Keratinocyte (primary cell): ENCODE measurements at regions not wholly inside any gene's neighbourhood (a gene's known extent, or its start where the extent isn't known, plus 50 kb on each side); places are given as distances from the start of the nearest gene placed in this dataset.

Source experiments
- DNase-seq: peaks from one replicate; pipeline ENCODE4 v3.0.0-alpha.2; 2011; ENCODE audit warnings: low read depth, missing footprints, low spot score
- FAIRE-seq: peaks from 2 replicates; lab custom pipeline; 2011; peaks lifted over from hg19 to GRCh38; lab: Jason Lieb, UNC
- H2AFZ ChIP-seq: 2 replicates; pipeline ENCODE4 v1.6.0; 2012; ENCODE audit warnings: low read length, control low read depth, inconsistent platforms; ENCODE audit not compliant: control insufficient read depth
- H3K27ac ChIP-seq: 2 replicates; pipeline ENCODE4 v1.5.1; 2011; ENCODE audit warnings: low read length; ENCODE audit not compliant: control insufficient read depth, insufficient read depth
- H3K27me3 ChIP-seq: 3 replicates; pipeline ENCODE4 v1.6.0; 2011; ENCODE audit warnings: low read length; ENCODE audit not compliant: control insufficient read depth, insufficient read depth; ENCODE audit errors: extremely low read depth
- H3K36me3 ChIP-seq, 2 experiments: 2 replicates in 1 of 2; 3 replicates in 1 of 2; pipeline ENCODE4 v1.5.1; 2011; ENCODE audit warnings: low read length in 2 of 2, mild to moderate bottlenecking in 1 of 2; ENCODE audit not compliant: control insufficient read depth in 2 of 2, insufficient read depth in 2 of 2; ENCODE audit errors: extremely low read depth in 1 of 2
- H3K4me1 ChIP-seq: 3 replicates; pipeline ENCODE4 v1.5.1; 2011; ENCODE audit warnings: low read length; ENCODE audit not compliant: control insufficient read depth, insufficient read depth; ENCODE audit errors: extremely low read depth
- H3K4me2 ChIP-seq: 3 replicates; pipeline ENCODE4 v1.6.0; 2011; ENCODE audit warnings: low read depth, low read length; ENCODE audit not compliant: control insufficient read depth, insufficient read depth; ENCODE audit errors: extremely low read depth
- H3K4me3 ChIP-seq, 3 experiments: fragments of 200-600 bp in 1 of 3; sonication (generic) in 1 of 3; 2 replicates in 2 of 3; 3 replicates in 1 of 3; pipeline ENCODE4 v1.5.1; 2011 to 2016; ENCODE audit warnings: low read length in 3 of 3, mild to moderate bottlenecking in 3 of 3, control low read depth in 2 of 3, inconsistent platforms in 1 of 3, low read depth in 1 of 3, mixed read lengths in 1 of 3, mixed run types in 1 of 3, moderate library complexity in 1 of 3; ENCODE audit not compliant: control insufficient read depth in 2 of 3, insufficient read depth in 2 of 3; ENCODE audit errors: extremely low read depth in 1 of 3
- H3K79me2 ChIP-seq: 2 replicates; pipeline ENCODE4 v1.6.0; 2012; ENCODE audit warnings: low read length; ENCODE audit not compliant: control insufficient read depth, insufficient read depth
- H3K9ac ChIP-seq: 3 replicates; pipeline ENCODE4 v1.6.0; 2011; ENCODE audit warnings: low read length; ENCODE audit not compliant: control insufficient read depth, insufficient read depth; ENCODE audit errors: extremely low read depth
- H3K9me1 ChIP-seq: 3 replicates; pipeline ENCODE4 v1.6.0; 2011; ENCODE audit warnings: low read length; ENCODE audit not compliant: control insufficient read depth, insufficient read depth; ENCODE audit errors: extremely low read depth
- H3K9me3 ChIP-seq: 2 replicates; pipeline ENCODE4 v1.5.1; 2012; ENCODE audit warnings: low read depth, low read length; ENCODE audit not compliant: control insufficient read depth
- H4K20me1 ChIP-seq: 3 replicates; pipeline ENCODE4 v1.6.0; 2011; ENCODE audit warnings: low read length; ENCODE audit not compliant: control insufficient read depth, insufficient read depth; ENCODE audit errors: extremely low read depth
- CTCF ChIP-seq, 3 experiments: IDR thresholded peaks in 1 of 3; conservative IDR thresholded peaks in 1 of 3; optimal IDR thresholded peaks in 1 of 3; 2 replicates in 2 of 3; 3 replicates in 1 of 3; pipeline versions ENCODE3 to v1.5.1; 2011; ENCODE audit warnings: low read length in 3 of 3, mild to moderate bottlenecking in 3 of 3, moderate library complexity in 2 of 3, control low read depth in 1 of 3, inconsistent platforms in 1 of 3; ENCODE audit not compliant: insufficient read depth in 2 of 3; ENCODE audit errors: extremely low read depth in 1 of 3
- EZH2 ChIP-seq: IDR thresholded peaks from one replicate; pipeline ENCODE4 v1.6.1; 2012; ENCODE audit warnings: inconsistent platforms, mild to moderate bottlenecking, low read length, moderate library complexity
- dilution Hi-C: fragments of 300-500 bp; cut with MboI; formaldehyde crosslinking; loops from one replicate; pipeline ENCODE4 v1.7.0; 2020; ENCODE audit warnings: low sequenced_read_pairs; ENCODE audit not compliant: extremely low pct_ligation_motif_present

GRCh38 chr6:56359201-56359899 is 112.0 kb upstream of the COL21A1 start:
- H2AFZ ChIP-seq: no peak overlapping the region
- peak; percentile 87 for FAIRE-seq

GRCh38 chr6:56357616-56358373 is 110.4 kb upstream of the COL21A1 start:
- Histone ChIP-seq H3K27me3 (no peaks in the 10 kb centered on the region), H3K36me3 (no peaks in the 10 kb centered on the region), H3K79me2 (no peaks in the 10 kb centered on the region), H3K4me2 (peak overlapping the region; percentile 33), H4K20me1 (no peaks in the 10 kb centered on the region), H3K9me3 (no peaks in the 10 kb centered on the region), H3K9me1 (no peaks in the 10 kb centered on the region), H3K4me1 (peaks cover 16% of the 10 kb centered on the region), H3K27ac (no peak overlapping the region), H3K4me3 (no peak overlapping the region), H3K9ac (no peak overlapping the region), H2AFZ (no peak overlapping the region)
- dilution Hi-C loops: loop anchor here (25.0 kb wide), 1 partner anchor 105 kb away; no protein-coding TSS in a partner anchor
- DNase-seq (no peak), FAIRE-seq (peak; percentile 96)
- TF ChIP-seq EZH2 (no peak), CTCF (optimal IDR thresholded peaks at IDR 0.05 in 1 of 3, IDR thresholded peaks at IDR 0.05 in 1 of 3, conservative IDR thresholded peaks at IDR 0.05 in 1 of 3; ENCODE audit: extremely low read depth in 1 of 3, insufficient read depth in 2 of 3, low read length in 3 of 3) (no peak)

More at GRCh38 chr6:56359201-56359899, 112.0 kb upstream of the COL21A1 start:
- H3K4me3 ChIP-seq: no peak overlapping the region
- TF ChIP-seq CTCF (optimal IDR thresholded peaks at IDR 0.05 in 1 of 3, IDR thresholded peaks at IDR 0.05 in 1 of 3, conservative IDR thresholded peaks at IDR 0.05 in 1 of 3; ENCODE audit: extremely low read depth in 1 of 3, insufficient read depth in 2 of 3, low read length in 3 of 3) (peak; percentile 63 to 75 (median 72)), EZH2 (no peak)
- no peak overlapping the region for H3K4me2 ChIP-seq
- H3K36me3 ChIP-seq: no peaks in the 10 kb centered on the region
- no peak overlapping the region for H3K27ac ChIP-seq
- H3K9ac ChIP-seq: no peak overlapping the region
- no peaks in the 10 kb centered on the region for H3K27me3 ChIP-seq
- no peak for DNase-seq
- no peaks in the 10 kb centered on the region for H3K9me3 ChIP-seq
- H4K20me1 ChIP-seq: no peaks in the 10 kb centered on the region
- no peaks in the 10 kb centered on the region for H3K9me1 ChIP-seq
- peaks cover 18% of the 10 kb centered on the region for H3K4me1 ChIP-seq
- no peaks in the 10 kb centered on the region for H3K79me2 ChIP-seq
- dilution Hi-C loops: loop anchor here (25.0 kb wide), 1 partner anchor 103 kb away; no protein-coding TSS in a partner anchor
